H1 (cell line): ENCODE measurements at regions not wholly inside any gene's neighbourhood (a gene's known extent, or its start where the extent isn't known, plus 50 kb on each side); places are given as distances from the start of the nearest gene placed in this dataset.

Experiments
- CTCF ChIA-PET: fragments of 300-600 bp; sonication (Branson Sonifier 250); formaldehyde crosslinking; loops from one replicate; lab custom pipeline; 2021; ENCODE audit not compliant: partially characterized antibody; lab: Charles Lee
- POLR2A ChIA-PET: fragments of 300-600 bp; sonication (Branson Sonifier 250); formaldehyde crosslinking; loops from one replicate; lab custom pipeline; 2021; ENCODE audit warnings: inconsistent platforms; ENCODE audit not compliant: partially characterized antibody; lab: Charles Lee
- DNase-seq, 2 experiments: peaks; one replicate each; pipeline versions ENCODE4 v3.0.0 to v3.0.0-alpha.2; 2010 to 2022; ENCODE audit warnings: low spot score in 2 of 2, low read depth in 1 of 2, mixed read lengths in 1 of 2
- FAIRE-seq: peaks from 2 replicates; lab custom pipeline; 2011; peaks lifted over from hg19 to GRCh38; lab: Jason Lieb, UNC
- H2AFZ ChIP-seq: 2 replicates; pipeline ENCODE4 v1.8.1; 2012; ENCODE audit warnings: low read length, inconsistent platforms
- H2AK5ac ChIP-seq: 2 replicates; pipeline ENCODE4 v1.6.1; 2013; ENCODE audit warnings: low read depth, low read length
- H2BK120ac ChIP-seq: replicated peaks from 2 replicates; pipeline ENCODE3; 2013; ENCODE audit warnings: low read depth, low read length, inconsistent platforms
- H2BK12ac ChIP-seq: 2 replicates; pipeline ENCODE4 v1.6.1; 2013; ENCODE audit warnings: low read depth, low read length
- H2BK15ac ChIP-seq: 2 replicates; pipeline ENCODE4 v1.6.1; 2013; ENCODE audit warnings: low read length
- H2BK20ac ChIP-seq: 2 replicates; pipeline ENCODE4 v1.6.1; 2013; ENCODE audit warnings: low read length
- H2BK5ac ChIP-seq: 2 replicates; pipeline ENCODE4 v1.6.1; 2013; ENCODE audit warnings: low read depth, low read length
- H3K14ac ChIP-seq: 2 replicates; pipeline ENCODE4 v1.6.1; 2013; ENCODE audit warnings: inconsistent platforms; ENCODE audit not compliant: insufficient read length
- H3K18ac ChIP-seq: 2 replicates; pipeline ENCODE4 v1.6.1; 2013; ENCODE audit warnings: low read length; ENCODE audit errors: extremely low read depth
- H3K23ac ChIP-seq: 2 replicates; pipeline ENCODE4 v1.6.1; 2013; ENCODE audit warnings: inconsistent platforms; ENCODE audit not compliant: insufficient read length
- H3K23me2 ChIP-seq: 2 replicates; pipeline ENCODE4 v1.6.1; 2013; ENCODE audit warnings: low read depth, low read length
- H3K27ac ChIP-seq: 2 replicates; pipeline ENCODE4 v1.6.1; 2011; ENCODE audit warnings: low read depth, low read length, inconsistent platforms
- H3K27me3 ChIP-seq, 4 experiments: replicated peaks in 1 of 4; 1 replicate in 1 of 4; 2 replicates in 3 of 4; pipeline versions ENCODE4 v1.6.1 to v1.8.1; 2011 to 2013; ENCODE audit warnings: low read length in 3 of 4, mild to moderate bottlenecking in 3 of 4, inconsistent platforms in 2 of 4, mixed read lengths in 2 of 4, moderate library complexity in 1 of 4; ENCODE audit not compliant: control insufficient read depth in 3 of 4, insufficient read depth in 3 of 4; ENCODE audit errors: extremely low read depth in 1 of 4
- H3K36me3 ChIP-seq, 4 experiments: 2 replicates each; pipeline versions ENCODE4 v1.6.1 to v1.8.1; 2011 to 2013; ENCODE audit warnings: mild to moderate bottlenecking in 4 of 4, low read length in 3 of 4, moderate library complexity in 2 of 4, control low read depth in 1 of 4, inconsistent platforms in 1 of 4; ENCODE audit not compliant: insufficient read depth in 4 of 4, control insufficient read depth in 2 of 4
- H3K4ac ChIP-seq: replicated peaks from 2 replicates; pipeline ENCODE3; 2013; ENCODE audit warnings: low read length, low read depth, mixed read lengths, inconsistent platforms; ENCODE audit not compliant: insufficient read length
- H3K4me1 ChIP-seq, 4 experiments: replicated peaks in 1 of 4; 1 replicate in 1 of 4; 2 replicates in 3 of 4; pipeline versions ENCODE4 v1.6.1 to v1.8.1; 2011 to 2013; ENCODE audit warnings: low read length in 3 of 4, inconsistent platforms in 2 of 4, mixed read lengths in 1 of 4; ENCODE audit not compliant: insufficient read depth in 4 of 4, control insufficient read depth in 3 of 4
- H3K4me2 ChIP-seq, 2 experiments: 2 replicates each; pipeline versions ENCODE4 v1.6.1 to v1.8.1; 2011 to 2013; ENCODE audit warnings: low read depth in 2 of 2, low read length in 2 of 2, control low read depth in 1 of 2, inconsistent platforms in 1 of 2, mild to moderate bottlenecking in 1 of 2; ENCODE audit not compliant: insufficient read depth in 1 of 2
- H3K4me3 ChIP-seq, 4 experiments: fragments of 200-600, 300-600 bp in 1 of 4; sonication (generic), shearing (Covaris generic), sonication (Bioruptor Twin) in 1 of 4; 2 replicates each; pipeline versions ENCODE4 v1.5.1 to v1.8.1; 2011 to 2016; ENCODE audit warnings: low read length in 4 of 4, low read depth in 3 of 4, control low read depth in 2 of 4, inconsistent platforms in 2 of 4, mild to moderate bottlenecking in 2 of 4, mixed read lengths in 1 of 4, moderate library complexity in 1 of 4; ENCODE audit not compliant: insufficient read depth in 2 of 4; ENCODE audit errors: extremely low read depth in 1 of 4
- H3K56ac ChIP-seq: replicated peaks from 2 replicates; pipeline ENCODE3; 2013; ENCODE audit warnings: low read depth, mild to moderate bottlenecking, mixed read lengths, low read length, inconsistent platforms; ENCODE audit not compliant: insufficient read length
- H3K79me1 ChIP-seq: 2 replicates; pipeline ENCODE4 v1.6.1; 2013; ENCODE audit warnings: low read depth, low read length, control low read depth
- H3K79me2 ChIP-seq, 2 experiments: 2 replicates each; pipeline versions ENCODE4 v1.6.1 to v1.8.1; 2012 to 2013; ENCODE audit warnings: low read length in 2 of 2, mild to moderate bottlenecking in 2 of 2, inconsistent platforms in 1 of 2; ENCODE audit not compliant: insufficient read depth in 2 of 2, control insufficient read depth in 1 of 2
- H3K9ac ChIP-seq, 4 experiments: replicated peaks in 1 of 4; 1 replicate in 1 of 4; 2 replicates in 3 of 4; pipeline versions ENCODE4 v1.6.1 to v1.8.1; 2011 to 2013; ENCODE audit warnings: low read depth in 3 of 4, low read length in 3 of 4, control low read depth in 2 of 4, mild to moderate bottlenecking in 2 of 4, moderate library complexity in 2 of 4, inconsistent platforms in 1 of 4; ENCODE audit errors: extremely low read depth in 1 of 4
- H3K9me3 ChIP-seq, 2 experiments: 2 replicates each; pipeline versions ENCODE4 v1.6.1 to v1.8.1; 2012 to 2013; ENCODE audit warnings: mild to moderate bottlenecking in 2 of 2, moderate library complexity in 2 of 2, control low read depth in 1 of 2, inconsistent platforms in 1 of 2, low read depth in 1 of 2, low read length in 1 of 2, mixed read lengths in 1 of 2; ENCODE audit not compliant: insufficient read depth in 2 of 2
- H4K20me1 ChIP-seq, 2 experiments: replicated peaks in 1 of 2; 2 replicates each; pipeline versions ENCODE3 to v1.8.1; 2011 to 2013; ENCODE audit warnings: inconsistent platforms in 2 of 2, low read length in 2 of 2, mild to moderate bottlenecking in 1 of 2; ENCODE audit not compliant: insufficient read depth in 2 of 2, control insufficient read depth in 1 of 2
- H4K5ac ChIP-seq: 2 replicates; pipeline ENCODE4 v1.6.1; 2013; ENCODE audit warnings: low read length, low read depth, mixed read lengths, inconsistent platforms; ENCODE audit not compliant: insufficient read length
- H4K8ac ChIP-seq: 2 replicates; pipeline ENCODE4 v1.8.0; 2013; ENCODE audit warnings: mild to moderate bottlenecking, moderate library complexity, low read length, inconsistent platforms; ENCODE audit not compliant: insufficient read depth; ENCODE audit errors: extremely low read depth
- H4K91ac ChIP-seq: replicated peaks from 2 replicates; pipeline ENCODE3; 2013; ENCODE audit warnings: low read length, mixed read lengths, inconsistent platforms; ENCODE audit not compliant: insufficient read length
- EGR1 ChIP-seq: IDR thresholded peaks from 2 replicates; pipeline ENCODE4 v1.6.1; 2011; ENCODE audit warnings: low read depth, low read length, borderline replicate concordance
- EZH2 ChIP-seq: fragments of 200-600 bp; sonication (generic); IDR thresholded peaks from 2 replicates; pipeline ENCODE4 v1.7.1; 2012; ENCODE audit warnings: low read depth, mild to moderate bottlenecking, moderate library complexity, low read length, inconsistent platforms; ENCODE audit not compliant: severe bottlenecking
- JUND ChIP-seq: IDR thresholded peaks from 2 replicates; pipeline ENCODE4 v1.6.1; 2011; ENCODE audit warnings: mild to moderate bottlenecking, improper control_type of control experiment, low read length
- SIN3A ChIP-seq, 2 experiments: IDR thresholded peaks in 1 of 2; conservative IDR thresholded peaks in 1 of 2; 2 replicates each; pipeline ENCODE4 v1.6.1; 2011 to 2012; ENCODE audit warnings: low read length in 2 of 2, improper control_type of control experiment in 1 of 2, low read depth in 1 of 2, mild to moderate bottlenecking in 1 of 2
- WGBS, 2 experiments: shearing (Covaris generic) in 1 of 2; methylation state at CpG; one replicate each; pipeline versions ENCODE4 v1.1.6 to v1.1.7; 2013 to 2015; ENCODE audit warnings: low lambda C conversion rate in 2 of 2, mixed read lengths in 2 of 2, inconsistent platforms in 1 of 2, low coverage in 1 of 2, missing lambda C conversion rate in 1 of 2; ENCODE audit not compliant: insufficient replicate concordance in 2 of 2, insufficient coverage in 1 of 2, insufficient read length in 1 of 2; ENCODE audit errors: extremely low coverage in 1 of 2, missing lambda C conversion rate in 1 of 2; 5-methylcytosine and 5-hydroxymethylcytosine counted together
- TF ChIP-seq, protein P1 (sequence below), 3 experiments: IDR thresholded peaks; 1 replicate in 2 of 3; 2 replicates in 1 of 3; pipeline versions ENCODE4 v1.5.1 to v1.6.1; 2011; ENCODE audit warnings: low read length in 3 of 3, mild to moderate bottlenecking in 3 of 3, inconsistent platforms in 2 of 3, low read depth in 1 of 3, moderate library complexity in 1 of 3; ENCODE audit not compliant: insufficient read depth in 1 of 3; ENCODE audit errors: control extremely low read depth in 1 of 3

DNA sequence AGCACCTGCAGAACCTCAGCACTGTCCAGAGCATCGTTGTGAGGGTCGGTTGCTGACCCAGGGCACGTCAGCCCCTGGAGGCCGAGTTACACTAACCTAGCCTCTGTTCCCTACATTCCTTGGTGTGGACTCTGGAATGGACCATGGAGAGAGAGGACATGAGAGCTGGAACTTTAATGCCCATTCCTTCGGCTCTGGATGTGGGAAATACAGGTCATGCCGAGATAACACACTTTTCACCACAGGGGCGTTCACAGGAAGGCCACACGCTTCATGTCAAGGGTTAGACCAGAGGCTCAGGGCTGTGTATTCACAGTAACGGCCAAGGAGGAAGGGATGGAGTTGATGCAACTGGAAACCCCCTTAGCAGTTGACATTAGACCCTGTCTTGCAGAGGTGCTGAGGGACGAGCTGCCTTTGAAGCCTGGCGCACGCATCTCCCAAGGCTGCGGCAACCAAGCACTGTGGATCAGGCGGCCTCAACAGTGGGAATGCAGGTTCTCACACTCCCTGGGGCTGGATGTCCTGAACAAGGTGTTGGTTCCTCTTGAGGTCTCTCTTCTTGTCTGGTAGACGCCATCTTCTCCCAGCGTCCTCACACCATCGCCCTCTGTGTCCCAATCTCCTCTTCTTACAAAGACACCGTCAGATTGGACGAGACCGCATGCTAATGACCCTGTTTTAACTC, 245.2 kb downstream of the KLF6 start:
- FAIRE-seq (no peak), DNase-seq (no peak)
- no peak overlapping the region for H2BK15ac ChIP-seq
- no peaks in the 10 kb centered on the region for H3K79me2 ChIP-seq
- no peak overlapping the region for H3K9ac ChIP-seq
- CTCF ChIA-PET, result no interaction called here
- H4K8ac ChIP-seq, result no peak overlapping the region
- H3K23ac ChIP-seq, result no peak overlapping the region
- H3K79me1 ChIP-seq, result no peaks in the 10 kb centered on the region
- no peaks in the 10 kb centered on the region for H3K23me2 ChIP-seq
- H3K36me3 ChIP-seq, result no peaks in the 10 kb centered on the region
- no peaks in the 10 kb centered on the region for H4K20me1 ChIP-seq
- H2BK5ac ChIP-seq, result no peak overlapping the region
- no peak overlapping the region; the same call in 1 of the 2 replicates for H2AK5ac ChIP-seq
- no peaks in the 10 kb centered on the region for H3K4me1 ChIP-seq
- no peak overlapping the region for H2BK120ac ChIP-seq
- no peaks in the 10 kb centered on the region for H3K9me3 ChIP-seq
- 93% methylated on average over 19 of the region's 20 CpGs; no CpG with 5 or more reads in 1 of the 2 experiments for WGBS, 2 experiments
- no peak overlapping the region for H3K14ac ChIP-seq
- H3K4me3 ChIP-seq, result no peak overlapping the region
- H3K27me3 ChIP-seq, result no peaks in the 10 kb centered on the region; a peak in 1 of 7 replicates
- no peak overlapping the region for H2AFZ ChIP-seq
- no peak overlapping the region for H3K4me2 ChIP-seq
- H3K56ac ChIP-seq, result no peak overlapping the region
- H3K18ac ChIP-seq, result no peak overlapping the region
- no peak overlapping the region for H3K27ac ChIP-seq
- H3K4ac ChIP-seq, result no peak overlapping the region
- no peak overlapping the region for H4K91ac ChIP-seq
- no peak for TF ChIP-seq EGR1
- TF ChIP-seq SIN3A (conservative IDR thresholded peaks at IDR 0.05 in 1 of 2, IDR thresholded peaks at IDR 0.05 in 1 of 2; ENCODE audit: low read depth in 1 of 2, low read length in 2 of 2), result no peak
- TF ChIP-seq, protein P1, sequence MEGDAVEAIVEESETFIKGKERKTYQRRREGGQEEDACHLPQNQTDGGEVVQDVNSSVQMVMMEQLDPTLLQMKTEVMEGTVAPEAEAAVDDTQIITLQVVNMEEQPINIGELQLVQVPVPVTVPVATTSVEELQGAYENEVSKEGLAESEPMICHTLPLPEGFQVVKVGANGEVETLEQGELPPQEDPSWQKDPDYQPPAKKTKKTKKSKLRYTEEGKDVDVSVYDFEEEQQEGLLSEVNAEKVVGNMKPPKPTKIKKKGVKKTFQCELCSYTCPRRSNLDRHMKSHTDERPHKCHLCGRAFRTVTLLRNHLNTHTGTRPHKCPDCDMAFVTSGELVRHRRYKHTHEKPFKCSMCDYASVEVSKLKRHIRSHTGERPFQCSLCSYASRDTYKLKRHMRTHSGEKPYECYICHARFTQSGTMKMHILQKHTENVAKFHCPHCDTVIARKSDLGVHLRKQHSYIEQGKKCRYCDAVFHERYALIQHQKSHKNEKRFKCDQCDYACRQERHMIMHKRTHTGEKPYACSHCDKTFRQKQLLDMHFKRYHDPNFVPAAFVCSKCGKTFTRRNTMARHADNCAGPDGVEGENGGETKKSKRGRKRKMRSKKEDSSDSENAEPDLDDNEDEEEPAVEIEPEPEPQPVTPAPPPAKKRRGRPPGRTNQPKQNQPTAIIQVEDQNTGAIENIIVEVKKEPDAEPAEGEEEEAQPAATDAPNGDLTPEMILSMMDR (IDR thresholded peaks at IDR 0.05; ENCODE audit: control extremely low read depth in 1 of 3, insufficient read depth in 1 of 3, low read depth in 1 of 3, low read length in 3 of 3), result no peak
- TF ChIP-seq JUND, result no peak
- no peak for TF ChIP-seq EZH2
- TF ChIP-seq, all 59 proteins: peak for 0
- Histone ChIP-seq H2BK20ac (0 out of 2 replicates have a peak overlapping the region, but pooled peaks have one; percentile 21), H2BK12ac (0 out of 2 replicates have a peak overlapping the region, but pooled peaks have one; percentile 68), H4K5ac (no peak overlapping the region)
- POLR2A ChIA-PET, result no interaction called here
